ENCODE measurements at regions not wholly inside any gene's neighbourhood (a gene's known extent, or its start where the extent isn't known, plus 50 kb on each side); places are given as distances from the start of the nearest gene placed in this dataset.
"Not testable (repeated sequence)": the region's sequence is repeated elsewhere in the genome, so short reads cannot be mapped to it uniquely, and the experiment has no call there.

- no peak for DNase-seq (ENCODE audit: low read depth)
Measured at GRCh38 chr15:26126070-26126469, 262.9 kb upstream of the ATP10A start.

GRCh38 chr15:26125664-26126063, 262.5 kb upstream of the ATP10A start:
- no peak for DNase-seq (ENCODE audit: low read depth)

- DNase-seq (ENCODE audit: low read depth) = no peak
Measured at GRCh38 chr15:26119322-26119721, 256.2 kb upstream of the ATP10A start.

GRCh38 chr15:26115229-26115943, 252.3 kb upstream of the ATP10A start:
- no peak for DNase-seq (ENCODE audit: low read depth)

- not testable (repeated sequence) for DNase-seq (ENCODE audit: low read depth)
Measured at GRCh38 chr15:26114128-26114527, 251.0 kb upstream of the ATP10A start.

- DNase-seq (ENCODE audit: low read depth) = no peak
Measured at GRCh38 chr15:26113296-26113695, 250.2 kb upstream of the ATP10A start.

- no peak for DNase-seq (ENCODE audit: low read depth)
Measured at GRCh38 chr15:26109203-26109602, 246.1 kb upstream of the ATP10A start.

GRCh38 chr15:26106556-26106955, 243.4 kb upstream of the ATP10A start:
- no peak for DNase-seq (ENCODE audit: low read depth)

GRCh38 chr15:26103002-26103404, 239.9 kb upstream of the ATP10A start:
- no peak for DNase-seq (ENCODE audit: low read depth)

- no peak for DNase-seq (ENCODE audit: low read depth)
Measured at GRCh38 chr15:26102365-26102764, 239.2 kb upstream of the ATP10A start.

GRCh38 chr15:26101443-26101842, 238.3 kb upstream of the ATP10A start:
- DNase-seq (ENCODE audit: low read depth) = no peak

- DNase-seq (ENCODE audit: low read depth) = no peak
Measured at GRCh38 chr15:26098801-26099200, 235.7 kb upstream of the ATP10A start.

GRCh38 chr15:26097216-26097615, 234.1 kb upstream of the ATP10A start:
- no peak for DNase-seq (ENCODE audit: low read depth)

- no peak for DNase-seq (ENCODE audit: low read depth)
Measured at GRCh38 chr15:26096581-26096980, 233.5 kb upstream of the ATP10A start.

- no peak for DNase-seq (ENCODE audit: low read depth)
Measured at GRCh38 chr15:26095710-26096330, 232.7 kb upstream of the ATP10A start.

- no peak for DNase-seq (ENCODE audit: low read depth)
Measured at GRCh38 chr15:26091184-26091583, 228.1 kb upstream of the ATP10A start.

GRCh38 chr15:26087881-26088280, 224.8 kb upstream of the ATP10A start:
- DNase-seq (ENCODE audit: low read depth) = no peak

- no peak for DNase-seq (ENCODE audit: low read depth)
Measured at GRCh38 chr15:26087395-26087794, 224.3 kb upstream of the ATP10A start.

GRCh38 chr15:26084771-26085170, 221.6 kb upstream of the ATP10A start:
- no peak for DNase-seq (ENCODE audit: low read depth)

GRCh38 chr15:26083896-26084295, 220.8 kb upstream of the ATP10A start:
- no peak for DNase-seq (ENCODE audit: low read depth)

GRCh38 chr15:26083457-26083856, 220.3 kb upstream of the ATP10A start:
- no peak for DNase-seq (ENCODE audit: low read depth)

GRCh38 chr15:26082221-26083109, 219.3 kb upstream of the ATP10A start:
- DNase-seq (ENCODE audit: low read depth) = peak; percentile 89

GRCh38 chr15:26081758-26082220, 218.7 kb upstream of the ATP10A start:
- no peak for DNase-seq (ENCODE audit: low read depth)
